ENCODE measurements at regions not wholly inside any gene's neighbourhood (a gene's known extent, or its start where the extent isn't known, plus 50 kb on each side); places are given as distances from the start of the nearest gene placed in this dataset.

DNA sequence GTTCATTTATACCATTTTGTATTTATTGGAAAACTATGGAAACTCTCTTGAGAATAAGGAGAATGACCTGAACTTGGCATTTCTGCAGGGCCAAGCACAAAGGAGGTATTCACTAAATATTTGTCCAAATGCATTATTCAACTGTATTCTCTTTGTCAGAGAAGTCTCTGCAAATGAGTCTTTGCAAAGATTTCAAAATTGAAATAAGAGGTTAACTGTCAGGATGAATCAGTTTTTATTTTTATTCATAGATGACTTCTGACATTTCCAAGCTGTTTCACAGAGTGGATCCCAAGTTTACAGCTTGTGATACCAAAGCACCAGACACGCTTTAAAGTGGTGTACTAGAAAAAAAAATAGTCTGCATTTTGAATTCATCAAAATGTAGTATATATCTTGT lies 131.6 kb downstream of the UTRN start (continued):
- TF ChIP-seq CBX5 (IDR thresholded peaks at IDR 0.05; ENCODE audit: low read depth, low read length) (no peak), TAF7 (optimal IDR thresholded peaks at IDR 0.05; ENCODE audit: borderline replicate concordance, low read depth, low read length) (no peak)
- TF ChIP-seq, protein P1, sequence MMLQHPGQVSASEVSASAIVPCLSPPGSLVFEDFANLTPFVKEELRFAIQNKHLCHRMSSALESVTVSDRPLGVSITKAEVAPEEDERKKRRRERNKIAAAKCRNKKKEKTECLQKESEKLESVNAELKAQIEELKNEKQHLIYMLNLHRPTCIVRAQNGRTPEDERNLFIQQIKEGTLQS (IDR thresholded peaks at IDR 0.05; ENCODE audit: insufficient read depth, low read depth, low read length): no peak

Data from H1 (cell line).